Adrenal gland (tissue), 9 donors: ENCODE measurements at regions not wholly inside any gene's neighbourhood (a gene's known extent, or its start where the extent isn't known, plus 50 kb on each side); places are given as distances from the start of the nearest gene placed in this dataset.

Source experiments
- DNase-seq, 7 donors: peaks; one replicate each; pipeline ENCODE4 v3.0.0-alpha.2; 2019 to 2020
- H3K27ac ChIP-seq, 5 donors: fragments of 200-600 bp; sonication (generic) in 4 of 5; 1 replicate in 3 of 5; 2 replicates in 2 of 5; pipeline versions ENCODE4 v1.5.1 to v1.8.0; 2016 to 2020; ENCODE audit warnings: mild to moderate bottlenecking in 1 of 5
- H3K27me3 ChIP-seq: fragments of 200-600 bp; 2 replicates; pipeline ENCODE4 v1.8.0; 2021
- H3K36me3 ChIP-seq, 2 donors: fragments of 200-600 bp; replicated peaks in 1 of 2; 1 replicate in 1 of 2; 2 replicates in 1 of 2; pipeline versions ENCODE4 v1.5.1 to v1.8.0; 2018 to 2022
- H3K4me1 ChIP-seq, 2 donors: fragments of 200-600 bp; replicated peaks in 1 of 2; 1 replicate in 1 of 2; 2 replicates in 1 of 2; pipeline versions ENCODE4 v1.5.1 to v1.8.0; 2018 to 2021
- H3K4me3 ChIP-seq, 4 donors: fragments of 200-600 bp; sonication (generic) in 3 of 4; one replicate each; pipeline ENCODE4 v1.5.1; 2016 to 2018
- H3K9me3 ChIP-seq, 3 donors: fragments of 200-600 bp; sonication (generic) in 1 of 3; replicated peaks in 1 of 3; 1 replicate in 2 of 3; 2 replicates in 1 of 3; pipeline versions ENCODE4 v1.5.1 to v1.8.0; 2016 to 2021
- POLR2A ChIP-seq, 2 donors: fragments of 450-650 bp; IDR thresholded peaks; one replicate each; pipeline ENCODE4 v1.6.1; 2017; ENCODE audit warnings: antibody characterized with exemption in 2 of 2, mild to moderate bottlenecking in 2 of 2, moderate library complexity in 1 of 2
- WGBS, 4 donors: extraction: QIAGEN DNeasy Blood & Tissue Kit in 2 of 4; methylation state at CpG; one replicate each; pipeline versions ENCODE4 v1.1.5 to v1.1.7; 2013 to 2017; 5-methylcytosine and 5-hydroxymethylcytosine counted together
- intact Hi-C, 2 donors: fragments of 100-400 bp; cut with DNase I; formaldehyde crosslinking; loops; one replicate each; pipeline versions ENCODE4 v1.14.1 to v1.15.0; 2022 to 2023
- TF ChIP-seq, protein P1 (sequence below), 6 experiments: fragments of 450-650 bp in 4 of 6; fragments of 200-600 bp in 2 of 6; sonication (generic) in 1 of 6; IDR thresholded peaks; 1 replicate in 5 of 6; 2 replicates in 1 of 6; pipeline versions ENCODE4 v1.5.1 to v1.8.0; 2016 to 2021; ENCODE audit warnings: antibody characterized with exemption in 6 of 6, mild to moderate bottlenecking in 2 of 6, moderate library complexity in 1 of 6
- donor health status: healthy with polysubstance abuse.
- donor health status: Bipolar disorder and iron deficiency.
- donor health status: DM: yes; HTN: yes; CAD: no.
- donor health status: DM: no; HTN: no; CAD: no.
- donor health status: DM: no; HTN: no; CAD: no.

DNA sequence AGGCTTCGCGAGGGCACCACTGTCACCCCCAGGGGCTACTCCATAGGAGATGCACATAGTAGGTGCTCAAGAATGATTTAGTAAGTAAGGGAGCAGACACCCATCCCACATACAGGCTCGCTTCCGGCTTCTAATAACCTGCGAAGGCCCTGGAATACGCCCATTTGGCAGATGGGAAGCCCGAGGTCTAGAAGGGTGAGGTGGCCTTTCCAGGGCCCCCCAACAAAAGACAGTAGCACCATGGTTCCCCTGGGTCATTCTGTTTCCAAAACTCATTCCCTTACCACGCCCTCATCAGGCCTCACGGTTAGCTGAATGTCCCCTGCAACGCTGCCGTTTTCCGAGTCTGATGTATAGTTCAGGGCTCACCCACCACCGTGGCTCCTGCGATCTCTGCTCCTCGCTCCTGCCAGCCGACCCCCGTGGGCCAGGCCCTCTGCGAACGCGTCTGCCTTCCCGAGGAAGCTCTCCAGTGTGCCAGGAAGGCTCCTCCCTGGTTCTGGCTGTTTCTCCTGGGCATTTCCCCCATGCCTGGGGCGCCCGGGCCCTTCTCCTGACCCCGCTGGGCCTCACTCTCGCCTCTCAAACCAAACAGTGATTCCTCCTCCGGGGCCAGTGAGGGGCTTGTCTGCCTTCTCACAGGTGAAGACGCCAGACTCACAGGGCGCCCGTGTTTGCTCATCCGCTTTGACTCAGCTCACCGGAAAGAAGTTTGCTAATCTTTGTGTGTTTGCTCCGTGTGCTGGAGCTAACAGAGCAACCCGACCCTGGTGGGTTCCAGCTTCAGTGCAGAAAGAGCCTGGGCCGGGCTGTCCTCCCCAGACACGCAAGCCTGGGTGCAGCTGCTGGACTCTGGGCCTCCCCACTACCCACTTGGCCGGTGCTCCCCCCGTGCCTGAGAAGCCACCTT is 86.6 kb downstream of the RTL6 start:
- intact Hi-C loops = no loop called here
- H3K36me3 ChIP-seq = no peaks in the 10 kb centered on the region
- no peak overlapping the region for H3K4me3 ChIP-seq
- no peak for DNase-seq
- 70 to 79% (median 77%) methylated on average over 24 to 37 of the region's 37 CpGs for WGBS, 4 donors
- no peaks in the 10 kb centered on the region for H3K27me3 ChIP-seq
- H3K27ac ChIP-seq = no peak overlapping the region
- no peaks in the 10 kb centered on the region for H3K4me1 ChIP-seq
- no peak for TF ChIP-seq POLR2A (IDR thresholded peaks at IDR 0.05)
- TF ChIP-seq, protein P1, sequence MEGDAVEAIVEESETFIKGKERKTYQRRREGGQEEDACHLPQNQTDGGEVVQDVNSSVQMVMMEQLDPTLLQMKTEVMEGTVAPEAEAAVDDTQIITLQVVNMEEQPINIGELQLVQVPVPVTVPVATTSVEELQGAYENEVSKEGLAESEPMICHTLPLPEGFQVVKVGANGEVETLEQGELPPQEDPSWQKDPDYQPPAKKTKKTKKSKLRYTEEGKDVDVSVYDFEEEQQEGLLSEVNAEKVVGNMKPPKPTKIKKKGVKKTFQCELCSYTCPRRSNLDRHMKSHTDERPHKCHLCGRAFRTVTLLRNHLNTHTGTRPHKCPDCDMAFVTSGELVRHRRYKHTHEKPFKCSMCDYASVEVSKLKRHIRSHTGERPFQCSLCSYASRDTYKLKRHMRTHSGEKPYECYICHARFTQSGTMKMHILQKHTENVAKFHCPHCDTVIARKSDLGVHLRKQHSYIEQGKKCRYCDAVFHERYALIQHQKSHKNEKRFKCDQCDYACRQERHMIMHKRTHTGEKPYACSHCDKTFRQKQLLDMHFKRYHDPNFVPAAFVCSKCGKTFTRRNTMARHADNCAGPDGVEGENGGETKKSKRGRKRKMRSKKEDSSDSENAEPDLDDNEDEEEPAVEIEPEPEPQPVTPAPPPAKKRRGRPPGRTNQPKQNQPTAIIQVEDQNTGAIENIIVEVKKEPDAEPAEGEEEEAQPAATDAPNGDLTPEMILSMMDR (IDR thresholded peaks at IDR 0.05) = no peak
- H3K9me3 ChIP-seq = no peaks in the 10 kb centered on the region

DNA sequence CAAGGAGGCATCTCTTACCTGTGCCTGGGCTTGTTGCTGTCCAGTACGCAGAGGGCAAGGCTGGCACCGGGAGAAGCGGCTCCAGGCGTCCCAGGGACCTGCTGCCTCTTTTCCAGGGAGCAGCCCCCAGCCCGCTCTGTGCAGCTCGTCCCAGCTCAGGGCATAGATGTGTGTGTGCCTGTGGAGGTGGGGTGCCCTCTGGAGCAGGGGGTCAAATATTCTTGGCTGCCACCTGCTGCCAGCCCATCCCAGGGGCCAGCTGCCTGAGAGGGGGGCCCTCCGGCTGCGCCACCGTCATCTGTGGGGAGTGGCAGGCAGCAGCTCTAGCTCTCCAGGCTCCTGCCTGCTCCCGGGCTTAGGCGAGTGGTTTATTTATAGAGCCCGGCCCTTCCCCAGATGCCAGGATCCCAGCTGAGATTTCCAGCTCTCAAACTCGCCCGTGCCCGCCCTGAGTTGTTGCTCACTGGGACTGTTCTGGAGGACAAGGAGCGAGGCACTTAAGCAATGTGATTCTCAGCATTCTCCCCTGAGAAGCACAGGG is 87.5 kb downstream of the RTL6 start:
- H3K4me1 ChIP-seq = no peaks in the 10 kb centered on the region
- H3K36me3 ChIP-seq = no peaks in the 10 kb centered on the region
- H3K9me3 ChIP-seq = no peaks in the 10 kb centered on the region
- H3K27me3 ChIP-seq = no peaks in the 10 kb centered on the region
- intact Hi-C loops = no loop called here
- no peak overlapping the region for H3K4me3 ChIP-seq
- TF ChIP-seq POLR2A (IDR thresholded peaks at IDR 0.05) = no peak
- TF ChIP-seq, protein P1 (IDR thresholded peaks at IDR 0.05) = no peak
- DNase-seq = no peak
- H3K27ac ChIP-seq = no peak overlapping the region
- 72 to 87% (median 83%) methylated on average over 3 to 16 of the region's 16 CpGs for WGBS, 4 donors

DNA sequence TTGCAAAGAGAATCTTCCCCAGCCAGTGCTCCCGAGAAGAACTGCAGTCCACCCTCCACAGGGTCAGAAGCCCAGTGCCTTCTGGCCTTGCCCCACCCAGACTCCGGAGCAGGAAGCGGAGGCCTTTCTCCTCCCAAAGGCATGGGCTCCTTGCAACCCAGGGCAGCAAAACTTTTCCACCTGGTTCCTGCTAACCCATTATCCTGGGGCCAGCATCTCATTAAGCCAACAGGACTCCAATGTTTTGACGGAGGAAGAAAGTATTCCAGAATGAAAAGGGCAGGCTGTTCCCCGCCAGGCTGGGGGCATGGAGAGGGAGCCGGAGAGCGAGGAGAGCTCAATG is 88.1 kb downstream of the RTL6 start:
- Histone ChIP-seq H3K27me3 (no peaks in the 10 kb centered on the region), H3K27ac (no peak overlapping the region), H3K9me3 (no peaks in the 10 kb centered on the region), H3K4me3 (no peak overlapping the region), H3K4me1 (no peaks in the 10 kb centered on the region), H3K36me3 (no peaks in the 10 kb centered on the region)
- DNase-seq = no peak
- TF ChIP-seq, protein P1 (IDR thresholded peaks at IDR 0.05) = no peak
- intact Hi-C loops = no loop called here
- 83 to 88% (median 86%) methylated on average over 5 to 7 of the region's 7 CpGs for WGBS, 4 donors

DNA sequence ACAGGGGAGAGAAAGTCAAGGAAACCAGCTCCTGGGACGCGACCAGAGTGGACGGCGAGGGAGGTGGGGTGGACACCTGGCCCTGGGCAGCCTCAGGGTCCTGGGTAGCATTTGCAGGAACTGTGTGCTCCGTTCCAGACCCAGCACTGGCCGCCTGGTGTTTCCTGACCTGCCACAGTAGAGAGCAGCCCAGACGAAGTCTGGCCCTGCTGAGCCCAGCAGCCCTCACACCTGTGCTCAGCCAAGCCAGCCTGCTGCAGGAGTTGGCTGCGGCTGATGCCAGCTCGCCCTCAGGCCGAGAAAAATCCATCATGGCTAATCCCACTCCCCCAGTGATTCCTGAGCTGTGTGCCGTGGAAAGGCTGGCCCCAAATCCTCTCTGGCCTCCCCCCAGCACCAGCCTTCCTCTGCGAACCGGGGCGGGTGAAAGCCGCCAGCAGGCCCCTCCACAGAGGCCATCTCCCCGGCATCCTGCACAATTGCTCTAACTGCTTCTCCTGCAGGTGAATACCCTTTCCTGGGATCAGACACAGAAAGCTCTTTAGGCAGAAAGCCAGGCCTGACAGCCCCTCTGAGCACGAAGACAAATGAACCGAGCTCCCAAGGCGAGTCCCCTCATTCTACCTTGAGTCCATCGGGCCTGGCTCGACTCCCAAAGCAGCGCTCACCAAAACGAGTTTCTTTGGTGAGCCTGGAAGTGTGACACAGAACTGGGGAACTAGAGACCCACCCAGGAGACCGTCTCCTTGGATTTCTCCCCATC is 88.6 kb downstream of the RTL6 start:
- intact Hi-C loops = no loop called here
- TF ChIP-seq, protein P1 (IDR thresholded peaks at IDR 0.05) = no peak
- no peak for TF ChIP-seq POLR2A (IDR thresholded peaks at IDR 0.05)
- DNase-seq = no peak
- WGBS, 4 donors = 67 to 86% (median 80%) methylated on average over 17 to 24 of the region's 24 CpGs
- Histone ChIP-seq H3K27me3 (no peaks in the 10 kb centered on the region), H3K27ac (no peak overlapping the region), H3K4me3 (no peak overlapping the region), H3K36me3 (no peaks in the 10 kb centered on the region), H3K4me1 (no peaks in the 10 kb centered on the region), H3K9me3 (no peaks in the 10 kb centered on the region)
